Activated gamma-delta T cell treated with Interleukin-2 at 50 U/mL for 16 hours (primary cell): ENCODE measurements at regions not wholly inside any gene's neighbourhood (a gene's known extent, or its start where the extent isn't known, plus 50 kb on each side); places are given as distances from the start of the nearest gene placed in this dataset.

Experiments
- DNase-seq: peaks from one replicate; pipeline ENCODE4 v3.0.0-alpha.2; 2020

GRCh38 chr14:51554339-51554920, 97.3 kb upstream of the FRMD6 start:
- no peak for DNase-seq

GRCh38 chr14:51554953-51555352, 96.8 kb upstream of the FRMD6 start:
- no peak for DNase-seq

DNA sequence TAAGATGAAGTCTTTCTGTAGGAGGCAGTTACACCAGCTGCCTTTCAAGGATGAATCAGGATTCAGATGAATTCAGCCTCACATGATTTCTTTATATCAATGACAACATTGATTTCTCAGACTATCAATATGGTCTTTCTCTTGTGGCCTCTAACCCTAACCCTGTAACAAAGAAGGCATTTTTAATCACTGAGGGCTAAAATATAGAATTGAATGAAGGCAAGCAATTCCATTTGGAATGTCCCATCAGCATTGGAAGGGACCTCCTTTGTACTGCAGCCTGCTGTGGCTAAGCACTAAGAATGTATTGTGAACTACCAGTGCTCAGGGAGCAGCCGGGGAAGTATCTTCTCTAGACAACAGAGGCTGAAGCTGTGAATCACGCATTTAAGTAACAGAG, 90.6 kb upstream of the FRMD6 start:
- DNase-seq: no peak

DNA sequence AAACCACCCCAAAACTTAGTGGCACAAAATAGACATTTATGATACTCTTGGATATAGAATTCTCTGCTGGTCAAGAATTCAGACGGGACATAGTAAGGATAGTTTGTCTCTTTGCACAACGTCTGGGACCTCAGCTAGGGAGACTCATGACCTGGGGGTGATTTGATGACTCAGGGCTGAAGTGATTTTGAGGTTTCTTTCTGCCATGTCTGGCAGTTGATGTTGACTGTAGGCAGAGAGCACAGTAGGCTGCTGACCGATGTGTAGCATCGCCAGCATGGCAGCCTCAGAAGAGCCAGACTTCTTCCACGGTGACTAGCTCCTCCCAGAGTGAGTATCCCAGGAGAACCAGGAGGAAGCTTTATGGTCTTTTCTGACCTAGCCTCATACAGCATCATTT, 88.9 kb upstream of the FRMD6 start:
- DNase-seq: no peak

DNA sequence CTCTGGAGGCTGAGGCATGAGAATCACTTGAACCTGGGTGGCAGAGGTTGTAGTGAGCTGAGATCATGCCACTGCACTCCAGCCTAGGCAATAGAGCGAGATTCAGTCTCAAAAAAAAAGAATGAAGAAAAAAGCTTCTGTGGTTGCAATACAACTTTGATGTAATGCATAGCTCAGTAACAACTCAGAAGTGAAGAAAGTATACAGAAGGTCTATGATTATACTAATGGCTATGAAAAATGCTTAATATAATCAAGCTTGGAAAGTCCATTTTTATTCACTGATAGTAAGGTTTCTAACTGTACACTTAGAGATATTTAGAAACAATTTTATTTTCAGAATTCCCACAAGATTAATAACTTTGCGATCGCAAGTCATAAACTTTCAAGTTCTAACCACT, 88.2 kb upstream of the FRMD6 start:
- no peak for DNase-seq

DNA sequence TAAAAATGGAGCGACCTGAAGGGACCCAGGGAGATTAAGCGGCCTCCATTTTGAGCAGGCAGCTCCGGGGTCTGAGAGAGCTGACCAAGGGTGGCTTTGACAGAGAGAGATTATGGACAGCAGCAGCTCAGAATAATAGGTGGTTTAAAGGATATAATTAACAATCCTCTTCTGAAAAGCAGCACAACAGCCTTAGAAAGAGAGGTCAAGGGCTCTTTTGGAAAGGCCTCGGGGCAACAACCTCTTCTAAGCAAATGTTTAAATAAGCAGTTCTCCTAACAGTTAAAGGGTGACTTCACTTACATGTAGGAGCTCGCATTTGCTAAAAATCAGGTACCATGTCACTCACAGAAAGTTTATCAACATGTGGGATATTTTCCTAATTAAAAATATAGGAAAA, 87.2 kb upstream of the FRMD6 start:
- DNase-seq: no peak

- DNase-seq: no peak
Measured at GRCh38 chr14:51564986-51565604, 86.6 kb upstream of the FRMD6 start.

GRCh38 chr14:51566831-51567582, 84.7 kb upstream of the FRMD6 start:
- no peak for DNase-seq

GRCh38 chr14:51568366-51568765, 83.3 kb upstream of the FRMD6 start:
- DNase-seq: no peak

- no peak for DNase-seq
Measured at GRCh38 chr14:51573607-51574006, 78.1 kb upstream of the FRMD6 start.

DNA sequence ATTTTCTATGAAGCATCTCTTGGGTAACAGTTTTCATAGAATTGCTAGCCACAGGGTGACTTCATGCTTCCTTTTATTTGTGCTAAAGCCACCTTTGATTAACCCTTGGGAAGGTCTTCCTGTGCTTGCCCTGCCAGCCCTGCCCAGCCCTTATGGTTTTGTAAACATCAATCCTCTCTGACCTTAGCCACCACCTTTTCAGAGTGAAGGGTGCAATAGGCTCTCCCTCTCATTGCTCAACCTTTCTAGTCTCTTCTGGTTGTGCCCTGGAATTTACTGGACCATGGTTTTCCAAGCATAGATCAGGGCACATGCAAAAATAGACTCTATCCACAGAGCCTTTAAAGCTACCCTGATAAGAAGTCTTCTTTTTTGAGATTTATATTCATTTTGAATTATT, 77.7 kb upstream of the FRMD6 start:
- DNase-seq: no peak

DNA sequence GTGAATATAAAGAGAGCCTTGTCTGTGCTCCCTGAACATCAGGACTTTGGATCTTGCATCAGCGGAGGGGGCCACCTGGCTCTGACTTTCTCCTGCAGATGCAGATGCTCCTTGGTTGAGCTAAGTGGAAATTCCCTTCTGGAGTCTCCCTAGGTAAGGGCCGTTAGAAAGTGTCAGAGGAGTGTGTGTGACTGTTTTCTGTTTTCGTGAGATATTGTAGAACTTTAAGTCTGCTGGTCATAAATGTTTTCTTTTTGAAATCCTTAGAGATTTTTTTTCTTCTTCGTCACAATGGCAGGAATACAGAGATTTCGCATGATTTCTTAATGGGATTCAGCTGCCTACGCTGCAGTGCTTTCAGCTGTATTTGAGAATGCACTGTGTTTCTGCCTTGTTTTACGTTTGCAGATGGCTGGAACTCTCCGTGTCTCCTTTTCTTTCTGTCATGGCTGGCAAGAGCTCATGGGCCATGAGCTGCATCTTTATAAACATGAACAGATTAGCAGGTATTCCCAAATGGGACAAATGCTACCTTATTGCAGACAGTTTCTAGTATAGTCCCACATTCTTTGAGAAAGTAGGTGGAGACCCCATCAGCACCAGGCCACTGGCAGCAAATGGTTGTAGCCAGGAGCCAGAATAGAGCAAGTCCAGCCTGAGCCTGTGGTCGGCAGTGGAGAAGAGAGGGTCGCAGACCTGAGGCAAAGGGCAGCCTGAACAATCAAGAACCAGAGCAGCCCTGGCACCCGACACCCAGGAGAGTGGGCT, 76.2 kb upstream of the FRMD6 start:
- DNase-seq: no peak

DNA sequence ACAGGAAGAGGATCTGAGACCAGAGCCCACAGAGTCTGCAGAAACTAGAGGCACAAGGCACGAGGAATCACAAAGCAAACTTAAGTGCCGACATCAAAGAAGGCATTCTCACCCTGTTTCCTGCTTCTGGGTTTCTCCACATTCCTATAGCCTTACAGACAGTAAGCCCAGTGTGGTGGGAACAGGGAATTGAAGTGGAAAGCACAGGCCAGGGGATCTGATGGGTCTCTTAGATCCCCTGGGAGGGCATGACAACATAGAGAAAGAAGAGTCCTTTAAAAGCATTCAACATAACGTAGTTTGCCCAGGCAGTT, 75.6 kb upstream of the FRMD6 start:
- no peak for DNase-seq

- DNase-seq: no peak
Measured at GRCh38 chr14:51576879-51577278, 74.8 kb upstream of the FRMD6 start.

- no peak for DNase-seq
Measured at GRCh38 chr14:51578853-51579252, 72.9 kb upstream of the FRMD6 start.

GRCh38 chr14:51581017-51581881, 70.5 kb upstream of the FRMD6 start:
- no peak for DNase-seq

- DNase-seq: no peak
Measured at GRCh38 chr14:51582437-51582836, 69.3 kb upstream of the FRMD6 start.

DNA sequence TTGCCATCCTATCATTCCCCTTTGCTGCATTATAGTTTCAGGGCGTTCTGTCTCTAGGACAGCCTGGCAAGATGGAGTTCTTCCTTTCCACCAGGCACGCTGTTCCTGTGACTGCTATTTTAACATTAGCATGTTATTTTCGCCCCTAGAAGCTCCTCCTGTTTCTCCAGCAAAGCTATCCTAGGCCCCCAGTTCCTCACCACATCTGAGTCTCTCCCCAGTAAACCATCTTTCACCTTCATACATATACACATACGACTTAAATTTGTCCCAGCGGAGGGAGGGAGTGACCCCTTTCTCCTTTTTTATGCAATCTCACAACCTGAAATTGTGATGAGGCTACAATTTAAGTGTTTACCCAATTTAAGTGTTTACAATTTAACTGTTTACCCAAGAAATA, 66.7 kb upstream of the FRMD6 start:
- no peak for DNase-seq

DNA sequence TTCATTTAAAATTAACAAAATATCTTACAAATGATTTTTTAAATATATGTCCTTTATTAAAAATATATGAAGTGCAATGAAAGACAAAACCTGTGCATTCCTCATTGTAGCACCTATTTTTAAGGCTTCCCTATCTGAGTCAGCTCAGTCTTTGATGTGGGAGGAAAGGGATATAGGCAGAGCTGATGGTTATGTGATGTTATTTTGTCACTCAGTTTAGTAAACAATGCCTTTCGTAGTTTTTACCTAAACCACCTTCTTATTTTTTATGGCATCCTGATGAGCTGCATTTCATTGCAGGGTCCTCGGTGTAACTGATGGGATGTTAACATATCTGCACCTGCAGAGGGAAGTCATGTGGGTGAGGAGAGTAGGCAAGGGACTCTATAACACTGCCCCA, 58.9 kb upstream of the FRMD6 start:
- no peak for DNase-seq

GRCh38 chr14:51593397-51593796, 58.3 kb upstream of the FRMD6 start:
- no peak for DNase-seq

GRCh38 chr14:51595881-51596455, 55.7 kb upstream of the FRMD6 start:
- DNase-seq: no peak

DNA sequence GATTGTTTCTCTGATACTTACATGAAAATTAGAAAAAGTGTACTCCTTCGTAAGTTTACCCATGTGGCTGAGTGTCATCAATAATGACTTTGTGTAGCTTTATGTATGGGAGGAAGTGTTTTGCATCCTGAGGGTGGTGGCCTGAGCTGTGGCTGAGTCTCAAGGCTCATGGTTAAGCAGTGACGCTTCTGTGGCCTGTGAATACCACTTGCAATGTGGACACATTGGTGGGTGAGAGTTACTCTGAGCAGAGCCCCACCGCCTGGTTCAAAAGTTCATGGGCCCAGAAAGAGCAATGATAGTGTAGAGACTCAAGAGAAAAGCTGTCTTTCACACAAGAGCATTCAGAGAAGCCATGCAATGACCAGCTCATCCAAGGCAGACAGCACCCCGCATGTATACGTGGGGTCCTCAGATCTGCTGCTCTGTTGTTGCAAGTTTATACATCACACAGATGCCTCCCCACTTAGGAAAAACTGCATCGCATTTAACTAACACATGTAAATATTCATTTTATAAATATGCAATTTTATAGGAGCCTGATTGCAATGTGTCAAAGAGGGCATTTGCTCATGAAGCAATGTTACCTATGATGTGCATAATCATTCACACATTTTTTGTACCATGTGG, 55.1 kb upstream of the FRMD6 start:
- no peak for DNase-seq
